HG03442 (cell line): ENCODE measurements at regions not wholly inside any gene's neighbourhood (a gene's known extent, or its start where the extent isn't known, plus 50 kb on each side); places are given as distances from the start of the nearest gene placed in this dataset.
"Not testable (repeated sequence)": the region's sequence is repeated elsewhere in the genome, so short reads cannot be mapped to it uniquely, and the experiment has no call there.

Experiments used
- ATAC-seq: cut with Tn5 transposase; IDR thresholded peaks from one replicate; pipeline ENCODE4 v1.9.1; 2021; ENCODE audit warnings: mild to moderate bottlenecking, moderate library complexity; ENCODE audit not compliant: unreplicated experiment

- no peak for ATAC-seq
Observed at GRCh38 chr6:102848210-102848609, 1454.7 kb downstream of the GRIK2 start.

- no peak for ATAC-seq
Observed at GRCh38 chr6:102841060-102841459, 1447.6 kb downstream of the GRIK2 start.

- no peak for ATAC-seq
Observed at GRCh38 chr6:102832021-102832420, 1438.5 kb downstream of the GRIK2 start.

GRCh38 chr6:102820098-102820497 is 1426.6 kb downstream of the GRIK2 start:
- ATAC-seq = no peak

GRCh38 chr6:102815207-102815606 is 1421.7 kb downstream of the GRIK2 start:
- ATAC-seq = no peak

- no peak for ATAC-seq
Observed at GRCh38 chr6:102813489-102814275, 1420.2 kb downstream of the GRIK2 start.

- no peak for ATAC-seq
Observed at GRCh38 chr6:102812242-102812641, 1418.7 kb downstream of the GRIK2 start.

- not testable (repeated sequence) for ATAC-seq
Observed at GRCh38 chr6:102808944-102809505, 1415.5 kb downstream of the GRIK2 start.

- no peak for ATAC-seq
Observed at GRCh38 chr6:102799051-102799450, 1405.5 kb downstream of the GRIK2 start.

GRCh38 chr6:102798636-102799035 is 1405.1 kb downstream of the GRIK2 start:
- ATAC-seq = no peak

- no peak for ATAC-seq
Observed at GRCh38 chr6:102793752-102794151, 1400.2 kb downstream of the GRIK2 start.

GRCh38 chr6:102774326-102774725 is 1380.8 kb downstream of the GRIK2 start:
- no peak for ATAC-seq

GRCh38 chr6:102773636-102774035 is 1380.1 kb downstream of the GRIK2 start:
- no peak for ATAC-seq

GRCh38 chr6:102766963-102767362 is 1373.5 kb downstream of the GRIK2 start:
- no peak for ATAC-seq

GRCh38 chr6:102764317-102764716 is 1370.8 kb downstream of the GRIK2 start:
- ATAC-seq = no peak

GRCh38 chr6:102763891-102764290 is 1370.4 kb downstream of the GRIK2 start:
- ATAC-seq = no peak

- no peak for ATAC-seq
Observed at GRCh38 chr6:102761872-102762271, 1368.4 kb downstream of the GRIK2 start.

GRCh38 chr6:102759415-102759814 is 1365.9 kb downstream of the GRIK2 start:
- ATAC-seq = no peak

GRCh38 chr6:102758536-102758935 is 1365.0 kb downstream of the GRIK2 start:
- not testable (repeated sequence) for ATAC-seq

- no peak for ATAC-seq
Observed at GRCh38 chr6:102749210-102749971, 1355.9 kb downstream of the GRIK2 start.

- no peak for ATAC-seq
Observed at GRCh38 chr6:102746941-102747340, 1353.4 kb downstream of the GRIK2 start.
